Occipital lobe (tissue), 1 donor: ENCODE measurements at regions not wholly inside any gene's neighbourhood (a gene's known extent, or its start where the extent isn't known, plus 50 kb on each side); places are given as distances from the start of the nearest gene placed in this dataset.

Experiments used
- DNase-seq: peaks from one replicate; lab custom pipeline; 2025; lab: John Stamatoyannopoulos, UW

DNA sequence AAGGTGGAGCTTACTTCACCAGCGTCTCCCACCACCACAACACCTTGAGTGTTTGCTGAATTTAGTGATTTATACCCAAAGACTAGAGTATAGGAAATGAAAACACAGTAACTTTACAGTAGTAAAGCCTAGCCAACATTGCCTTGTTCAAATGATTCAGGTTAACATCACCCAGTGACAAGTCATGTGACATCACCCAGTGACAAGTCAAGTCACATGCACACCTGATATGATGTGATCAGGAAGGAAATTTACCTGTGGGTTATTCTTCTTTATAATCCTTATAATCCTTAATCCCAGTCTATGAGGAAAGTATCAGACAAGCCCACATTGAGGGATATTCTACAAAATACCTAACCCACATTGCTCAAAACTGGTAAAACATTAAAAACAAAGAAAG, 545.6 kb upstream of the MEF2C start:
- DNase-seq, result no peak

- DNase-seq, result no peak
These were observed 542.1 kb upstream of the MEF2C start for GRCh38 chr5:89425062-89425461.

DNA sequence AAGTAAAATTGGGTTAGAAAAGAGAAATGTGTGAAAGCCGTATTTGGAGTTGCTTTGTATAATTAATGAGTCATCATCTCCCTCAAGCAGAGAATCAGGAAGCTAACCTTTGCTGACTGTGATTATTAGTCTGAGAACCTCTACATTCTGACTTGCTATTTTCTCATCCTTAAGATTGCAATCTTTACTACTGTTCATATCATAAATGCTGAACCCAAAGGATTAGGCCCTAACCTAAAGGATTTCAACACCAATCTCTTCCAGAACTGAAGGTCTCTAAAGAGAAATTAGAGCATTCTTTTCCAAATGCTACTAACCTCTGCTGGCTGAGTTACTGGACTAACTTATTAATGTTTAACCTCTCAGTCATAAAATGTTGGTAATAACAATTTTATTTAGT, 538.1 kb upstream of the MEF2C start:
- no peak for DNase-seq

DNA sequence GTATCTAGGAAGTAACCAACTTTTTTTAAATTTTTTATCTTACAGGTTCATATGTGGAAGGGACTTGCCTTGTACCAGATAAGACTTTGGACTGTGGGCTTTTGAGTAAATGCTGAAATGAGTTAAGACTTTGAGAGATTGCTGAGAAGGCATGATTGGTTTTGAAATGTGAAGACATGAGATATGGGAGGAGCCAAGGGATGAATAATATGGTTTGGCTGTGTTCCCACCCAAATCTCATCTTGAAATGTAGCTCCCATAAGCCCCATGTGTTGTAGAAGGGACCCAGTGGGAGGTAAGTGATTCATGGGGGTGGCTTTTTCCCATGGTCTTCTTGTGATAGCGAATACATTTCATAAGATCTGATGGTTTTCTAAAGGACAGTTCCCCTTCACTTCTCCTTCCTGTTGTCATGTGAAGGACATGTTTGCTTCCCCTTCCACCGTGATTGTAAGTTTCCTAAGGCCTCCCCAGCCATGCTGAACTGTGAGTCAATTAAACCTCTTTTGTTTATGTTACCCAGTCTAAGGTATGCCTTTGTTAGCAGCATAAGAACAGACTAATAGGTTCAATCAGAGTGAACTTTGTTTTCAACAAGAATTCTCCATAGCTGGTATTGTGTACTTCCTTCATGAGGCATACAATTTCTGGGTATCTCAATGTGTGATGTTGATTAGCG, 535.6 kb upstream of the MEF2C start:
- DNase-seq, result no peak

DNA sequence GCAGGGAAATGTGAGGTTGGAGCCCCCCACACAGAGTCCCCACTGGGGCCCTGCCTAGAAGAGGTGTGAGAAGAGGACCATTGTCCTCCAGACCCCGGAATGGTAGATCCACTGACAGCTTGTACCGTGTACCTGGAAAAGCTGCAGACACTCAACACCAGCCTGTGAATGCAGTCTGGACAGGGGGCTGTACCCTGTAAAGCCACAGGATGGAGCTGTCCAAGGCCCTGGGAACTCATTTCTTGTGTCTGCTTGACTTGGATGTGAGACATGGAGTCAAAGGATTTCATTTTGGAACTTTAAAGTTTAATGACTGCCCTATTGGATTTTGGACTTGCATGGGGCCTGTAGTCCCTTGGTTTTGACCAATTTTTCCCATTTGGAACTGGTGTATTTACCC, 535.0 kb upstream of the MEF2C start:
- DNase-seq, result no peak

DNA sequence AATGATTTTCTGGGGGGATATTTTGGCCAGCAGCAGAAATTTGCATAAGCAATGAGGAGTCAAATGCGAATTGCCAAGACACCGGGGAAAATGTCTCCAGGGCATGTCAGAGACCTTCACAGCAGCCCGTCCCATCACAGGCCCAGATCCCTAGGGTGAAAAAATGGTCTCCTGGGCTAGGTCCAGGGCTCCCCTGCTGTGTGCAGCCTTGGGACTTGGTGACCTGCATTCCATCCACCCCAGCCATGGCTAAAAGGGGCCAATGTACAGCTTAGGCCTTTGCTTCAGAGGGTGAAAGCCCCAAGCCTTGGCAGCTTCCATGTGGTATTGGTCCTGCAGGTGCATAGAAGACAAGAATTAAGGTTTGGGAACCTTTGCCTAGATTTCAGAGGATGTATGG, 534.5 kb upstream of the MEF2C start:
- DNase-seq, result no peak

GRCh38 chr5:89411891-89412290, 528.9 kb upstream of the MEF2C start:
- DNase-seq, result no peak

DNA sequence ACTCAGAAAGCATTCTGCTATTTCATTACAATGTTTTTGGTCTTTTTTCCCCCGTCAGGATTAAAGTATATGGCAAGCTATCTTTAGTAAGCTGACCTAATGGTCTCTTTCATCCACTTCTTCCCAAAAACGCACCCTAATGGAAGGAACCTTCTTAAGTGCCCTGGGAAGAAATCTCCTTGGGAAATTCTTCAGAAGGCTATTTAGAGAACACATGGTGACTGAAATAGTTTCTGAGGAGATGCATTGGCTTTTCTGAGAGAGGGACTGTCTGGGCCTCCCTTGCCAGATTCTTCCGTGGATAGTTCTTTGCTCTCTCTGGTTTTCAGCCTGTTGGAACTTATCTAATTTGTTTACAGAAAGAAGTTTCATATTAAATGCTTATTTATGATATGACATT, 524.1 kb upstream of the MEF2C start:
- no peak for DNase-seq

DNA sequence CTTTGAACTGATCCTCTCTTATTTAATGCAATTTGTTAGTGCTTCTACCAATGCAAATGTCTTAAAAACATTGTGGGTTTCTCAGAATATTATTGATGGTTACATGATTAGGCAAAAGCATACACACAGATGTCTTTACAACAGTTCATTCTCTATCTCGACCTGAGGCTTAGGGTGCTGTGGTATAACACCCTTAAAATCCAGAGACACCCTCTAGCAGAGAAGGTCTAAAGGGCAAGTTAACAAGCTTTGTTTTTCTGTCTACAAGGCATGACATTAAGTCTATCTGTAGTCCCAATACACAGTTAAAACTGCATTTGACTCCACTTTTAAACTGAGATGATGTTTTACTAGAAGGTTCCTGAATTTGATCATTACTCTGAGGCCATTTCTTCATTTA, 518.7 kb upstream of the MEF2C start:
- DNase-seq, result no peak

DNA sequence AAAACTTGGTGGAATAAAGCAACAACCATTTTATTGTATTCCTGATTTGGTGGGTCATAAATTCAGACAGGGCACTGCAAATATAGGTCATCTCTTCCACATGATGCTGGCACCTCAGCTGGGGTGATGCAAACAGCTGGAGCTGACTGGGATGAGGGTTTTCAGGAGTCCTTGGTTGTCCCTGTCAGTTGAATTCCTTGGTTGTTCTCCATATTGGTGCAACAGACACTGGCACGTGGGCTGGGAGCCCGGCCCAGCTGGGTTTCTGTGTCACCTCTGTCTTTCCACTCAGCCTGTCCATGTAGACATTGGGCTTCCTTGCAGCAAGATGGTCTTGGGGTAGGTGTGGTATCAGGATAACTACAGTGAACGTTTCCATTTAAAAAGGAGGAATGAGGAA, 518.0 kb upstream of the MEF2C start:
- no peak for DNase-seq

- no peak for DNase-seq
These were observed 516.6 kb upstream of the MEF2C start for GRCh38 chr5:89399548-89399947.

GRCh38 chr5:89397096-89397495, 514.1 kb upstream of the MEF2C start:
- DNase-seq, result no peak

GRCh38 chr5:89396278-89396954, 513.4 kb upstream of the MEF2C start:
- no peak for DNase-seq

- DNase-seq, result no peak
These were observed 512.1 kb upstream of the MEF2C start for GRCh38 chr5:89395111-89395510.

DNA sequence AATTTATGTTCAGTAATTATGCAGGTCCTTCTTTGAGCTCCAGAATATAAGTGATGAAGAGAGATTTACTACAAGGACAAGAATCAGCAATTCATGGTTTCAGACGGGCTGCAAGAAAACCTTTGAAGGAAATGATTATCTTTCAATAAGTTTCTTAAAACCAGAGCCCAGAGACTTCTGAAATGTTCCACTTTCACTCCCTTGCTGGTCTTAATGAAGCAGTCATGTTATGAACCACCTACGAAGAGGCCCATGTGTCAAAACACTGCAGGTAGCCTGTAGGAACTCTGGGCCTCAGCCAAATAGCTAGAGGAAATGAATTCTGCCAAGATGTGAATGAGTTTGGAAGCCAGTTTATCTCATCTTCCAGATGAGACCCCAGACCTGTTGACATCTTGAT, 505.9 kb upstream of the MEF2C start:
- DNase-seq, result no peak

- no peak for DNase-seq
These were observed 501.4 kb upstream of the MEF2C start for GRCh38 chr5:89384391-89384790.

DNA sequence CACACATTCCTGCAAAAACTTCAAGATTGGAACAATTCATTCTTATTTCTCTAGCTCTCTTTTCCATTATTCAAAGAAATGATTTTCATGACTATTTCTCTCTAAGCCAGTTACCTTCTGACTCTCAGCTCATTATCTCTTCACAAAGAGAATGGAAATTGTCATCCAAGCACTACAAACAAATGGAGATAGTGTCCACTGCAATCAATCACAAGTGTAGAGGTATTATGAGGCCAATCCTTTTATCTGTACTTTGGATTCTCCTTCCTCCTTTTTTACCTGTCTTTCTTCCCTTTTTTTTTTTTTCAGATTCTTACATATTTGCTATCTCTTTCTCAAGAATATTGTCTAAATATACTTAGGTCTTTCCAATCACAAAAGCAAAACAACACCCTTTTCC, 497.7 kb upstream of the MEF2C start:
- no peak for DNase-seq

GRCh38 chr5:89377767-89378455, 494.9 kb upstream of the MEF2C start:
- no peak for DNase-seq

- no peak for DNase-seq
These were observed 492.0 kb upstream of the MEF2C start for GRCh38 chr5:89374818-89375521.

DNA sequence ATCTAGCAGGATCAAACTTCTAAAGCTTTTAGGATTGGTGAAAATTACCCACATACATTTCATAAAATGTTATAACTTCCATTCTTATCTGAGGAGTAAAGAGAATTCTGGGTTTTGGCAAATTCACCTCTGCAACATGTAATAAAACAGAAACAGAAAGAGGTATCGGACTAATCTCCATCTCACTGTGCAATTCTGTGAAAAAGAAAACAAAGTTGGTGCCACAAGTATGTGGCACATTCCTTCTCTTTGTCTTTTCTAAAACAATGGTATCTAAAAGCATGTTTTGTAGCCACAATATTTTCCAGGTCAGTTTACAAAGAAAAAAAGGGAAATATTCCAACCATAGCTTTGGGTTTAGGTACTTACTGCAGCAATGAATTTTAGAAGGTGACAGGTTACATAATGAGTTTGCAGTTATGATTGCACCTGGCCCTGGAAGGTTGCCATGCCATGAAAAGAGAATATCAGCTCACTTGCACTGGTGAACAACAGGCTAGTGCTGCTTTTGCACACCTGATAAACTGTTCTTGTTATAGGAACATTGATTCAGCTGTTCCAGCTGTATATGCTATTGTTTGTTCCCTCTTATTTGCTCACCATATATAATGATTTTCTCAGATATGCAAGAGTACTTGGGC, 491.3 kb upstream of the MEF2C start:
- no peak for DNase-seq

DNA sequence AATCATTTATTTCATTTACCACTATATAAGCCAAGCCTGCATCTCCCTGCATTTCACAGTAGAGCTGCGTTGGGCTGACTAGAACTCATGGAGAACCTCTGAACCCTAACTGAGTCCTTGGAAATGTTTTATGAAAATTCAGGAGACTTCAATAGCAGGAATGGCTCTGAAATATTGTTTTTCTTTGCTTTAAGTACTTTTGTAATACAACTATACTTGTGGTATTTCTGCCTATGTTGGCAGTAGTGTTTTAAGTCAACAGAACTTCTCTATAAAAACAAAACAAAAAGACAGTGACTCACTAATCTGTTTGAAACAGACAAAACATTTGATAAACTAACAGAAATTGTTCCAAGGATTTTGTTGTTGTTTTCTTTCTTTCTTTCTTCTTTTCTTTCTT, 489.2 kb upstream of the MEF2C start:
- DNase-seq, result no peak

DNA sequence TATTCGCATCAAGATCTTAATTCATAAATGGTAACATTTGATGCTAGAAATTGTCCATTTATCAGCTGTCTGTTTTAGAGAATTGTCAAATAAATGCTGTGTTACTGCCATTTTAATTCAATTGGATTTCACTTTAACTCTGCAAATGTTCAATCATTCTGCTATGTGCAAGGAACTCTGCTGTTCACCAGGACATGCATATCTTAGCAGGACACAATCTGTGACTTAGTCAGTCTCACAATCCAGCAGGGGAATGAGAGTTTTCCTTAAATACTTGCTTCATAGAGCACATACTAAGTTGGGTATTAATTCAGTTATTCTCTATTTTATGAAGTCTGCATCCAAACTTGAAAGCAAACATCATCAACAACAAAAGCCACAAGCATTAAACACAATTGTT, 488.7 kb upstream of the MEF2C start:
- no peak for DNase-seq
